NCI-H2171 (cell line): ENCODE measurements at regions not wholly inside any gene's neighbourhood (a gene's known extent, or its start where the extent isn't known, plus 50 kb on each side); places are given as distances from the start of the nearest gene placed in this dataset.
"Not testable (repeated sequence)": the region's sequence is repeated elsewhere in the genome, so short reads cannot be mapped to it uniquely, and the experiment has no call there.

Experiments
- DNase-seq: peaks from one replicate; lab custom pipeline; 2025; lab: John Stamatoyannopoulos, UW

DNA sequence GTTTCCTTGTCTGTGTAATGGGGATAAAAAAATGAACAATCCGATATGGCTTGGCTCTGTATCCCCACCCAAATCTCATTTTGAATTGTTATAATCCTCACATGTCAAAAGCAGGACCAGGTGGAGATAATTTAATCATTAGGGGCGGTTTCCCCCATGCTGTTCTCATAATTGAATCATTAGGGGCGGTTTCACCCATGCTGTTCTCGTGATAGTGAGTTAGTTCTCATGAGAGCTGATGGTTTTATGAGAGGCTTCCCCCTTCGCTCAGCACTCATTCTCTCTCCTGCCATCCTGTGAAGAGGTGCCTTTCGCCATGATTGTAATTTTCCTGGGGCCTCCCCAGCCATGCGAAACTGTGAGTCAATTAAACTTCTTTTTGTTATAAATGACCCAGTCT is 633.5 kb downstream of the RAPGEF2 start:
- DNase-seq: no peak

GRCh38 chr4:159743971-159744370 is 641.1 kb downstream of the RAPGEF2 start:
- no peak for DNase-seq

- no peak for DNase-seq
These were observed 645.1 kb downstream of the RAPGEF2 start for GRCh38 chr4:159747983-159748382.

- no peak for DNase-seq
These were observed 646.1 kb downstream of the RAPGEF2 start for GRCh38 chr4:159748834-159749444.

- DNase-seq: no peak
These were observed 654.6 kb downstream of the RAPGEF2 start for GRCh38 chr4:159757499-159757898.

- DNase-seq: no peak
These were observed 655.2 kb downstream of the RAPGEF2 start for GRCh38 chr4:159758061-159758460.

DNA sequence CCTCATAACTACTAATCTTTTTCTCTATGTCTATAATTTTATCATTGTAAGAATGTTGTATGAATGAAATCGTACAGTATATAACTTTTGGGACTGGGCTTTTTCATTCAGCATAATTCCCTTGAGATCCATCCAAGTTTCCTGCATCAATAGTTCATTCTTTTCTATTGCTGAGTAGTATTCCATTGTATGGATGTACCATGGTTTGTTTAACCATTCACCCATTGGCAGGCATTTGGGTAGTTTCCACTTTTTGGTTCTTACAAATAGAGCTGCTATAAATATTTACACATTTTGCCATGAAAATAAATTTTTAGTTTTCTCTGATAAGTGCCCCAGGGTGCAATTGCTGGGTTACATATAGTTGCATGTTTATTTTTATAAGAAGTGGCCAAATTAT is 659.8 kb downstream of the RAPGEF2 start:
- DNase-seq: no peak

GRCh38 chr4:159764343-159764952 is 661.6 kb downstream of the RAPGEF2 start:
- no peak for DNase-seq

GRCh38 chr4:159765382-159765781 is 662.5 kb downstream of the RAPGEF2 start:
- DNase-seq: no peak

- DNase-seq: no peak
These were observed 663.4 kb downstream of the RAPGEF2 start for GRCh38 chr4:159766241-159766640.

DNA sequence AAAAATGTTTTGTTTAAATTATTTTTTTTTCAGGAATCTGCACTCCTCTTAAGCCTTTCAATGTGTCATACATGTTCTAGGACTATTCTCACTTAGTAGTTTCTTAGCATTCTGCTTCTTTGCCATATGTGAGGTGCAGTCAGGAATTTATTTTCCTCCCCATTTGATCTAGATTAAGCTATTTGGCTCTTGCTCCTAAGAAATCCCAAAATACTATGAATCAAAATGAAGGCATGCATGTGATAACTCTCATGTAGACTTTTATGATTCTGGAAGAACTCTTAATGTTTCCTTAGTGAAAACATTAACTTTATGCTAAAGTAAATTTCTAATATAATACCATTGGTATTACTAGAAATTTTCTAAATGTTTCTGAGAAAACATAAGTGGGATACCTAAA is 664.5 kb downstream of the RAPGEF2 start:
- no peak for DNase-seq

- DNase-seq: no peak
These were observed 665.1 kb downstream of the RAPGEF2 start for GRCh38 chr4:159768016-159768415.

DNA sequence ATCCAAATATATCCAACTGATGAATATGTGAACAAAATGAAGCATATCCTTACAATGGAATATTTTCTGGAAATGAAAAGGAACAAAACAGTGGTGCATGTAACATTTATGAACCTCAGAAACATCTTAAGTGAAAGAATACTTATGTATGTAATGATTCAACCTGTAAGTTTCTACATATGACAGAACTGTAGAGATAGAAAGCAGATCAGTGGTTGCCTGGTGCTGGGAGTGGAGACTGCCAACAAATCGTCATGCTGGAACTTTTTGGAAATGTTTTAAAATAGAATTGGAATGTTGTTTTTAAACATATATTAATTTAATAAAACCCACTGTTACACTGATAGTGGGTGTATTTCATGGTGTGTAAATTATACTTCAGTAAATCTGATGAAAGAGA is 667.5 kb downstream of the RAPGEF2 start:
- no peak for DNase-seq

- no peak for DNase-seq
These were observed 668.1 kb downstream of the RAPGEF2 start for GRCh38 chr4:159770969-159771368.

- no peak for DNase-seq
These were observed 674.1 kb downstream of the RAPGEF2 start for GRCh38 chr4:159776961-159777360.

DNA sequence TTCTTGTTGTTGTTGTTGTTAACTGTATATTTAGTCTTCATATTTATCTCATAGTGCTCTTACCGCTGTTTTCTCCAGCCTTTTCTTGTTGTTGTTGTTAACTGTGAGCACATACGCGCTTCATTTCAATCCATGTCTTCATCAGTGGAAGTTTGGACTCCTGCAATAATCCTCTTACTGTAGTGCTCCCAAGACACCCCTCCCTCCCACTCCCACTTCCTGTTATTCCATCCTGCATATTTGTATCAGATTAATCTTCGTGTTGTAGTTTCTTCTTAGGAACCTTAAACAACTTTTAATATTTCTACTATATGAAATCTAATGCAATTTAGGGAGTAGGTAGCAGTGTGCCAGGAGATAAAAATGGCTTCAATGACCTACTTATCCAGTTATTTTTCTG is 674.8 kb downstream of the RAPGEF2 start:
- DNase-seq: no peak

GRCh38 chr4:159778298-159778697 is 675.4 kb downstream of the RAPGEF2 start:
- DNase-seq: no peak

GRCh38 chr4:159779716-159780115 is 676.8 kb downstream of the RAPGEF2 start:
- no peak for DNase-seq

GRCh38 chr4:159780196-159780922 is 677.5 kb downstream of the RAPGEF2 start:
- DNase-seq: no peak

- no peak for DNase-seq
These were observed 685.0 kb downstream of the RAPGEF2 start for GRCh38 chr4:159787901-159788300.

- no peak for DNase-seq
These were observed 688.5 kb downstream of the RAPGEF2 start for GRCh38 chr4:159791334-159791733.

- not testable (repeated sequence) for DNase-seq
These were observed 701.7 kb downstream of the RAPGEF2 start for GRCh38 chr4:159804592-159804991.

DNA sequence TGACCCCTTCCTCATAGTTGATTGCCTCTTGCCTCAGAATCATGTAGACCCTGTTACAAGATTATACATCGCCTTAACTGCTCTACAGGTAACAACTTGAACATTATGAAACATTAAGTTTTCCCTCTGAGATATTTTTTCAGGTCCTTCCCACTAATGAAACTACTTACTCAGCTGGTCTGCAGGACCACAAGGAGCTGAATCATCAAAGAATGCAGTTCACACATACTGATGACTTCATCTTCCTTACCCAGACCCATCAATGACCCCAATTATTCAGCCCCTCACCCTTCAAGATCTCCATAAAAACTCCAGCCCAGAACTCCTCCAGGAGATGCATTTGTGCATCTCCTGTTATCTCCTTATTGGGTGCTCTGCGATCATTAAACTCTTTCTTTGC is 720.9 kb downstream of the RAPGEF2 start:
- no peak for DNase-seq
